ENCODE measurements at regions not wholly inside any gene's neighbourhood (a gene's known extent, or its start where the extent isn't known, plus 50 kb on each side); places are given as distances from the start of the nearest gene placed in this dataset.

- TF ChIP-seq, protein P1, sequence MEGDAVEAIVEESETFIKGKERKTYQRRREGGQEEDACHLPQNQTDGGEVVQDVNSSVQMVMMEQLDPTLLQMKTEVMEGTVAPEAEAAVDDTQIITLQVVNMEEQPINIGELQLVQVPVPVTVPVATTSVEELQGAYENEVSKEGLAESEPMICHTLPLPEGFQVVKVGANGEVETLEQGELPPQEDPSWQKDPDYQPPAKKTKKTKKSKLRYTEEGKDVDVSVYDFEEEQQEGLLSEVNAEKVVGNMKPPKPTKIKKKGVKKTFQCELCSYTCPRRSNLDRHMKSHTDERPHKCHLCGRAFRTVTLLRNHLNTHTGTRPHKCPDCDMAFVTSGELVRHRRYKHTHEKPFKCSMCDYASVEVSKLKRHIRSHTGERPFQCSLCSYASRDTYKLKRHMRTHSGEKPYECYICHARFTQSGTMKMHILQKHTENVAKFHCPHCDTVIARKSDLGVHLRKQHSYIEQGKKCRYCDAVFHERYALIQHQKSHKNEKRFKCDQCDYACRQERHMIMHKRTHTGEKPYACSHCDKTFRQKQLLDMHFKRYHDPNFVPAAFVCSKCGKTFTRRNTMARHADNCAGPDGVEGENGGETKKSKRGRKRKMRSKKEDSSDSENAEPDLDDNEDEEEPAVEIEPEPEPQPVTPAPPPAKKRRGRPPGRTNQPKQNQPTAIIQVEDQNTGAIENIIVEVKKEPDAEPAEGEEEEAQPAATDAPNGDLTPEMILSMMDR (conservative IDR thresholded peaks at IDR 0.05; ENCODE audit: low read depth, low read length) = no peak
- TF ChIP-seq EZH2 (IDR thresholded peaks at IDR 0.05; ENCODE audit: low read length, unreplicated experiment) = no peak
- TF ChIP-seq EZH2phosphoT487 (IDR thresholded peaks at IDR 0.05; ENCODE audit: borderline replicate concordance, low read length) = no peak
Observed at GRCh38 chrX:139120760-139121159, 409.2 kb upstream of the FGF13 start.
